Endometrial microvascular endothelial cells (primary cell): ENCODE measurements at regions not wholly inside any gene's neighbourhood (a gene's known extent, or its start where the extent isn't known, plus 50 kb on each side); places are given as distances from the start of the nearest gene placed in this dataset.

Source experiments
- in situ Hi-C: cut with HindIII; loops from 2 replicates; pipeline ENCODE4 v1.10.0; 2017; ENCODE audit warnings: low sequenced_read_pairs, low pct_unique_long_range_greater_than_20kb; ENCODE audit errors: inconsistent ontology term

- in situ Hi-C loops = loop anchor here (25.0 kb wide), 1 partner anchor 111 kb away; no protein-coding TSS in a partner anchor
These were observed 554.7 kb downstream of the SOX6 start for GRCh38 chr11:15801616-15802015.

GRCh38 chr11:15805726-15806125, 550.6 kb downstream of the SOX6 start:
- in situ Hi-C loops = loop anchor here (25.0 kb wide), 1 partner anchor 107 kb away; no protein-coding TSS in a partner anchor

GRCh38 chr11:15806217-15806616, 550.1 kb downstream of the SOX6 start:
- in situ Hi-C loops = loop anchor here (25.0 kb wide), 1 partner anchor 106 kb away; no protein-coding TSS in a partner anchor

- in situ Hi-C loops = loop anchor here (25.0 kb wide), 1 partner anchor 104 kb away; no protein-coding TSS in a partner anchor
These were observed 548.5 kb downstream of the SOX6 start for GRCh38 chr11:15807827-15808226.

- in situ Hi-C loops = loop anchor here (25.0 kb wide), 1 partner anchor 102 kb away; no protein-coding TSS in a partner anchor
These were observed 546.3 kb downstream of the SOX6 start for GRCh38 chr11:15810082-15810481.

- in situ Hi-C loops = loop anchor here (25.0 kb wide), 1 partner anchor 102 kb away; no protein-coding TSS in a partner anchor
These were observed 545.8 kb downstream of the SOX6 start for GRCh38 chr11:15810525-15810924.

GRCh38 chr11:15815246-15816195, 540.8 kb downstream of the SOX6 start:
- in situ Hi-C loops = loop anchor here (25.0 kb wide), 1 partner anchor 97 kb away; no protein-coding TSS in a partner anchor

- in situ Hi-C loops = loop anchor here (25.0 kb wide), 1 partner anchor 96 kb away; no protein-coding TSS in a partner anchor
These were observed 540.0 kb downstream of the SOX6 start for GRCh38 chr11:15816260-15816871.

- in situ Hi-C loops = loop anchor here (25.0 kb wide), 1 partner anchor 95 kb away; no protein-coding TSS in a partner anchor
These were observed 539.3 kb downstream of the SOX6 start for GRCh38 chr11:15817001-15817400.

GRCh38 chr11:15818132-15818842, 538.1 kb downstream of the SOX6 start:
- in situ Hi-C loops = loop anchor here (25.0 kb wide), 1 partner anchor 94 kb away; no protein-coding TSS in a partner anchor

- in situ Hi-C loops = loop anchor here (25.0 kb wide), 1 partner anchor 93 kb away; no protein-coding TSS in a partner anchor
These were observed 536.6 kb downstream of the SOX6 start for GRCh38 chr11:15819679-15820286.

- in situ Hi-C loops = loop anchor here (25.0 kb wide), 1 partner anchor 91 kb away; no protein-coding TSS in a partner anchor
These were observed 534.9 kb downstream of the SOX6 start for GRCh38 chr11:15821451-15821850.

- in situ Hi-C loops = loop anchor here (25.0 kb wide), 1 partner anchor 88 kb away; no protein-coding TSS in a partner anchor
These were observed 532.3 kb downstream of the SOX6 start for GRCh38 chr11:15824060-15824459.

- in situ Hi-C loops = no loop called here
These were observed 530.2 kb downstream of the SOX6 start for GRCh38 chr11:15825976-15826650.

GRCh38 chr11:15826826-15827225, 529.5 kb downstream of the SOX6 start:
- in situ Hi-C loops = no loop called here

GRCh38 chr11:15828215-15828853, 528.0 kb downstream of the SOX6 start:
- in situ Hi-C loops = no loop called here

GRCh38 chr11:15829312-15829711, 527.0 kb downstream of the SOX6 start:
- in situ Hi-C loops = no loop called here
